Type B pancreatic cell (in vitro differentiated cells): ENCODE measurements at regions not wholly inside any gene's neighbourhood (a gene's known extent, or its start where the extent isn't known, plus 50 kb on each side); places are given as distances from the start of the nearest gene placed in this dataset.

Experiments
- DNase-seq: peaks from one replicate; pipeline ENCODE4 v3.0.0; 2021; ENCODE audit warnings: mixed read lengths; ENCODE audit not compliant: unreplicated experiment; ENCODE audit errors: extremely low spot score
- H3K27ac Mint-ChIP-seq: 2 replicates; pipeline ENCODE4 v1.8.0; 2021; ENCODE audit warnings: mild to moderate bottlenecking, mixed read lengths
- H3K27me3 Mint-ChIP-seq: 2 replicates; pipeline ENCODE4 v1.8.0; 2021; ENCODE audit warnings: mixed read lengths
- H3K36me3 Mint-ChIP-seq: 2 replicates; pipeline ENCODE4 v1.8.0; 2021; ENCODE audit warnings: mixed read lengths
- H3K4me1 Mint-ChIP-seq: one replicate; pipeline ENCODE4 v1.8.0; 2021; ENCODE audit warnings: mixed read lengths; ENCODE audit not compliant: unreplicated experiment
- H3K4me3 Mint-ChIP-seq: 2 replicates; pipeline ENCODE4 v1.8.0; 2021; ENCODE audit warnings: mild to moderate bottlenecking, mixed read lengths
- H3K9me3 Mint-ChIP-seq: 2 replicates; pipeline ENCODE4 v1.8.0; 2021; ENCODE audit warnings: mixed read lengths
- TF ChIP-seq, protein P1 (sequence below): fragments of 200-600 bp; sonication (generic); conservative IDR thresholded peaks from 2 replicates; pipeline ENCODE4 v1.5.0; 2021; ENCODE audit warnings: antibody characterized with exemption, mild to moderate bottlenecking

DNA sequence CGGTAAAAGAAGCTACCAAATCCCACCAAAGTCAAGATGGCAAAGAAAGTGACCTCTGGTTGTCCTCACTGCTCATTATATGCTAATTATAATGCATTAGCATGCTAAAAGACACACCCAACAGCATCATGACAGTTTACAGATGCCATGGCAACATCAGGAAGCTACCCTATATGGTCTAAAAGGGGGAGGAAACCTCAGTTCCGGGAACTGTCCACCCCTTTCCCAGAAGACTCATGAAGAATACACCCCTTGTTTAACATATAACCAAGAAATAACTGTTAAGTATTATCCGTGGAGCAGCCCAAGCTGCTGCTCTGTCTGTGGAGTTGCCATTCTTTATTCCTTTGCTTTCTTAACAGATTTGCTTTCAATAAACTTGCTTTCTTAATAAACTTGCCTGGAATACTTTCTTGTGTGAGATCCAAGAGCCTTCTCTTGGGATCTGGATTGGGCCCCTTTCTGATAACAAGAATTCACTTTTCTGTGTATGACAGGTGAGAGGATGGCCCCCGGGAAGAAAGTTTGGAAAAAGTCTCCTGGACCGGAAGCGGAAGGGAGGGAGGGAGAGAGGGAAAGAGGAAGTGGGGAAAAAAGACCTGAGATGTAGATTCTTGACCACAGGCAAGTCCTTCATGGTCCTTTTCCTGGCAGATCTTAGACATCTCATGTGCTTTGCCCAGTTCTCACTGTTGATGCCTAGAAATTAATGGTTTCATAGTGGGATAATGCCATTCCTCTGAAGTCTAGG lies 146.7 kb upstream of the ID4 start:
- no peaks in the 10 kb centered on the region for H3K9me3 Mint-ChIP-seq
- no peak overlapping the region for H3K27ac Mint-ChIP-seq
- TF ChIP-seq, protein P1, sequence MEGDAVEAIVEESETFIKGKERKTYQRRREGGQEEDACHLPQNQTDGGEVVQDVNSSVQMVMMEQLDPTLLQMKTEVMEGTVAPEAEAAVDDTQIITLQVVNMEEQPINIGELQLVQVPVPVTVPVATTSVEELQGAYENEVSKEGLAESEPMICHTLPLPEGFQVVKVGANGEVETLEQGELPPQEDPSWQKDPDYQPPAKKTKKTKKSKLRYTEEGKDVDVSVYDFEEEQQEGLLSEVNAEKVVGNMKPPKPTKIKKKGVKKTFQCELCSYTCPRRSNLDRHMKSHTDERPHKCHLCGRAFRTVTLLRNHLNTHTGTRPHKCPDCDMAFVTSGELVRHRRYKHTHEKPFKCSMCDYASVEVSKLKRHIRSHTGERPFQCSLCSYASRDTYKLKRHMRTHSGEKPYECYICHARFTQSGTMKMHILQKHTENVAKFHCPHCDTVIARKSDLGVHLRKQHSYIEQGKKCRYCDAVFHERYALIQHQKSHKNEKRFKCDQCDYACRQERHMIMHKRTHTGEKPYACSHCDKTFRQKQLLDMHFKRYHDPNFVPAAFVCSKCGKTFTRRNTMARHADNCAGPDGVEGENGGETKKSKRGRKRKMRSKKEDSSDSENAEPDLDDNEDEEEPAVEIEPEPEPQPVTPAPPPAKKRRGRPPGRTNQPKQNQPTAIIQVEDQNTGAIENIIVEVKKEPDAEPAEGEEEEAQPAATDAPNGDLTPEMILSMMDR: no peak
- no peaks in the 10 kb centered on the region for H3K36me3 Mint-ChIP-seq
- peaks cover 23% of the 10 kb centered on the region for H3K27me3 Mint-ChIP-seq
- H3K4me1 Mint-ChIP-seq: peaks cover 11% of the 10 kb centered on the region
- no peak for DNase-seq
- H3K4me3 Mint-ChIP-seq: peak overlapping the region; percentile 82

DNA sequence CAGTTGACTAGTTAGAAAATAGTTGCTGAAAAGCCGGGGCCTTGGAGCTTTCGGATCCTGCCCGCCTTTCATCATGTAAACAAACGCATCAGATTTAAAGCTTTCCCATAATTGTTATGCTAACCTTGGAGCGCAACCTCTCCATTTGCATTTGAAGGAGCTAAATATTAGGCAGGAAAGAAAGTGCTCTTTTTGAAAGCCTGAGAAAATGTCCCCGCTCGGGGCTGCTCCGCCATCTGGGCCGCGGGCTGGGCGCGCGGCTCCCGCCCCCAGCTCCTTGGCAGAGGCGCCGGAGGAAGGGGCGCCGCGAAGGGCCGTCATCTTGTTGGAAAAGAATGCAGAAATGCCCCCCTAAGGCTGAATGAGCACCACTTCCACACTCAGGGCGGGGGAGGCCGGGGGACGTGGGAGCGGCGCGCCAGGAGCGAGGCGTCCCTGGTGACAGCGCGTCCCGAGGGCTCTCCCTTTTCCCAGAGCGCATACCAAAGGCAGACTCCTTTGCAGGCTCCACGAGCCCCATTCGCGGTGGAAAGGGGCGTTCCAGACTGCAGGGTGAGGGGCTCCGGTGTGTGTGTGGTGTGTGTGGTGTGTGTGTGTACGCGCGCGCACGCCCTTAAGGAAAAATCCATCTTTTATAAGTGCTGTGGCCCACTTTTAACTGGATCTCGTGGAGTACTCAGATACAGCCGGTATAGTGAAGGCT lies 145.6 kb upstream of the ID4 start:
- H3K9me3 Mint-ChIP-seq: no peaks in the 10 kb centered on the region
- H3K4me3 Mint-ChIP-seq: peak overlapping the region; percentile 82
- H3K36me3 Mint-ChIP-seq: no peaks in the 10 kb centered on the region
- H3K4me1 Mint-ChIP-seq: peaks cover 11% of the 10 kb centered on the region
- H3K27me3 Mint-ChIP-seq: peaks cover 23% of the 10 kb centered on the region
- peak overlapping the region; percentile 82 for H3K27ac Mint-ChIP-seq
- TF ChIP-seq, protein P1: no peak
- peak; percentile 71 for DNase-seq

DNA sequence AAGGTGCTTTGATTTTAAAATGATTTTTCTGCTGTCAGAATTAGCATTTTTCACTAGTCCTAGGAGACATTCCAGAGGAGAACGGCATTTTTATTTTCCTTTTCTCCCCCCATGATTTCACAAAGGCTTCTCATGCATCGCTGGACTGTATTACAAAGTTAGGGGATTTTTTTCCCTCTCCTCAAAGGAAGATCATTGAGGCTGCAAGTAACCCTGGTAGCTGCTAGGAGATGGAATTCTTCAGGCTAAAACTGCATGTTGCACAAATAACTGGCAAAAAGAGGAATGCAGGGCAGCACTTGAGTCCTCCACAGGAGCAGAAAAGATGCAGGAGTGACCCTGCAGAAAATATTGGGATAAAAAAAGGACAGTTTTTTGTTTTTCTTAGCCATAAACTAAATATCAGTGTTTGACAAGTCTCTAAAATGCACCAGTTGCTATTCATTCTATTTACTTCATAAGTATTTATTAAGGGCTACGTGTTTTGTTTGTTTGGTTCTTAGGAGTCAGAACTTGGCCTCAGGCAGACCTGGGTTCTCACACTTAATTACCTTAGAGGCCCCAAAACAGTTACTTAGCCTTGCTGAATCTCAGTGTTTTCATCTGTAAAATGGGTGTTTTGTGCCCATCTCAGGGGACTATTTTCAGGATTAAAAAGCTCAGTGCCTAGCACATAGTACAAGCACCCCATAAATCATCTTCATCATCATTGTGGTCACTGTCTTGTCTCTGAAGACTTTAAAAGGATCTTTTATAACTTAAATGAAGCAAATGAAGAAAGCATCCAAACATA lies 144.5 kb upstream of the ID4 start:
- H3K9me3 Mint-ChIP-seq: no peaks in the 10 kb centered on the region

DNA sequence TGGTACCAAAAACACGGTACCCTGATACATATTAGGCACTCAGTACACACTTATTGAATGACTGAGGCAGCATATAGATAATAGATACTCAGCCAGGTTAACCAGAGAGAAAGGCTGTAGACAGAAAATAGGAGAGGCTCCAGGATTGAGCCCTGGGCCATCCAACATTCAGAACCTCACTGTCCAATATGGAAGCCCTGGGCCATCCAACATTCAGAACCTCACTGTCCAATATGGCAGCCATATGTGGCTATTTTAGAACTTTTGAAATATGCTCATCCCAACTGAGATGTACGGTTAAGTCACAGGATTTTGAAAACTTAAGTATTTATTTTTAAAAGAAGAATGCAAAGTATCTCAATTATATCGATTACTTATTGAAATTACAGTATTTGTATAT lies 142.5 kb upstream of the ID4 start:
- no peaks in the 10 kb centered on the region for H3K9me3 Mint-ChIP-seq
- peaks cover 11% of the 10 kb centered on the region for H3K4me1 Mint-ChIP-seq
- H3K4me3 Mint-ChIP-seq: no peak overlapping the region
- TF ChIP-seq, protein P1: no peak
- no peak overlapping the region for H3K27ac Mint-ChIP-seq
- peaks cover 23% of the 10 kb centered on the region for H3K27me3 Mint-ChIP-seq
- H3K36me3 Mint-ChIP-seq: no peaks in the 10 kb centered on the region
- no peak for DNase-seq

More for the DNA sequence above, 144.5 kb upstream of the ID4 start:
- Mint-ChIP-seq H3K4me1 (peaks cover 11% of the 10 kb centered on the region), H3K27ac (peak overlapping the region; percentile 82), H3K36me3 (no peaks in the 10 kb centered on the region), H3K27me3 (peaks cover 23% of the 10 kb centered on the region), H3K4me3 (peak overlapping the region; percentile 82)
- TF ChIP-seq, protein P1: no peak
- no peak for DNase-seq

DNA sequence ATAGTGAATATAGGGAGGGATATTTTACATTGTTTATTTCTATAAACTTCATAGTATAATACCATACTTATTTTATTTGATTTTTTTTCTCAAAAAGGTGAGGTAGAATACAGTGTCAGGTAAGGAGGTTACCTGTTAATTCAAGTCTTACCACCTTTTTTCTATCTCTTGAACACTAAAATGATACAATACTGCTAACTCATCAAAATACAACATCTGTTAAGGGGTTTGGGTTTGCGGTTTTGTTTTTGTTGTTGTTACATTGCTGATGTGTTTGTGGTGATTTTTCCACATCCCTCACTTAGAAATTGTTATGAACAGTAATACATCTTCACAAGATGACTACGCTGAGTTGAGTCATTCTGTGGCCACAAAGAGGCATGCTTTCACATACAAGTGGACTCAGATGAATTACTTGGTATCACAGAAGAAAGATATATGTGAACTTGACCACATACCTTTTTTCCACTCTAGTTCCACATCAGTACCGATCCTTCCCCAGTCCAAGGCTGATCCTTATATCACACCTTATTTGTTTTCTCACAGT lies 139.4 kb upstream of the ID4 start:
- no peak for DNase-seq
- no peaks in the 10 kb centered on the region for H3K9me3 Mint-ChIP-seq
- H3K4me3 Mint-ChIP-seq: no peak overlapping the region
- no peaks in the 10 kb centered on the region for H3K4me1 Mint-ChIP-seq
- no peaks in the 10 kb centered on the region for H3K27me3 Mint-ChIP-seq
- TF ChIP-seq, protein P1: no peak
- H3K27ac Mint-ChIP-seq: no peak overlapping the region
- no peaks in the 10 kb centered on the region for H3K36me3 Mint-ChIP-seq
